ENCODE measurements at regions not wholly inside any gene's neighbourhood (a gene's known extent, or its start where the extent isn't known, plus 50 kb on each side); places are given as distances from the start of the nearest gene placed in this dataset. TPM values are rescaled to one million over a fixed set of nuclear protein-coding genes. Genes with fewer than 3 reads are reported as not detected.

GRCh38 chr6:19761121-19761520, 76.0 kb upstream of the ID4 start:
- TF ChIP-seq CTCF (IDR thresholded peaks at IDR 0.05) = no peak
- H3K4me3 ChIP-seq = no peak overlapping the region
- no peaks in the 10 kb centered on the region for H3K36me3 ChIP-seq
- no peak overlapping the region for H3K9ac ChIP-seq (ENCODE audit: low read depth in 2 of 2, low read length in 2 of 2)
- H3K27me3 ChIP-seq = no peaks in the 10 kb centered on the region
- no peak overlapping the region for H3K27ac ChIP-seq
- no peak for DNase-seq
- H3K4me1 ChIP-seq = no peaks in the 10 kb centered on the region
- H3K9me3 ChIP-seq = no peaks in the 10 kb centered on the region
- intact Hi-C loops (cut with DNase I) = no loop called here

- Histone ChIP-seq H3K4me3 (no peak overlapping the region), H3K27ac (no peak overlapping the region), H3K4me1 (no peaks in the 10 kb centered on the region), H3K9ac (ENCODE audit: low read depth in 2 of 2, low read length in 2 of 2) (no peak overlapping the region), H3K27me3 (no peaks in the 10 kb centered on the region), H3K36me3 (no peaks in the 10 kb centered on the region), H3K9me3 (no peaks in the 10 kb centered on the region)
- intact Hi-C loops (cut with DNase I) = no loop called here
- no peak for DNase-seq
- no peak for TF ChIP-seq CTCF (IDR thresholded peaks at IDR 0.05)
Measured at GRCh38 chr6:19771753-19772336, 65.3 kb upstream of the ID4 start.

DNA sequence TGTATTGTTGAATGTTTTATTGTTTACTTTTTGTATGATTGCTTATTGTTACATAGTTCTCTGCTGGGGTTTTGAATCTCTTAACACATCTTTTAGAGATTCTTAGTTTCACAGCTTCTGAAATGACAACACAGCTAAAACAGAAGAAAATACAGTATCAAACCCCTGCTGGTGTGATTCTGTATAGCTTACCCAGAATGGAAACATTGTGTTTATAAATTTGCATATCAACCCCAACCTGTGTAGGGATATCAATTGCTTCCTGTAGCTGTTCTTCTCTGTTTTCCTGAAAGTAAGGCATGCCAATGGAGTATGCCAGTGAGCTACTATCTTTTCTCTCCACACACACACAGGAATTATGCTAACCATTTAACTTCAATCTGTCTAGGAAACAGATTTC, 64.3 kb upstream of the ID4 start:
- H3K27me3 ChIP-seq = no peaks in the 10 kb centered on the region
- H3K9me3 ChIP-seq = no peaks in the 10 kb centered on the region
- H3K4me1 ChIP-seq = no peaks in the 10 kb centered on the region
- no peaks in the 10 kb centered on the region for H3K36me3 ChIP-seq
- intact Hi-C loops (cut with DNase I) = no loop called here
- no peak overlapping the region for H3K9ac ChIP-seq (ENCODE audit: low read depth in 2 of 2, low read length in 2 of 2)
- no peak overlapping the region for H3K27ac ChIP-seq
- DNase-seq = no peak
- no peak overlapping the region for H3K4me3 ChIP-seq
- no peak for TF ChIP-seq CTCF (IDR thresholded peaks at IDR 0.05)

DNA sequence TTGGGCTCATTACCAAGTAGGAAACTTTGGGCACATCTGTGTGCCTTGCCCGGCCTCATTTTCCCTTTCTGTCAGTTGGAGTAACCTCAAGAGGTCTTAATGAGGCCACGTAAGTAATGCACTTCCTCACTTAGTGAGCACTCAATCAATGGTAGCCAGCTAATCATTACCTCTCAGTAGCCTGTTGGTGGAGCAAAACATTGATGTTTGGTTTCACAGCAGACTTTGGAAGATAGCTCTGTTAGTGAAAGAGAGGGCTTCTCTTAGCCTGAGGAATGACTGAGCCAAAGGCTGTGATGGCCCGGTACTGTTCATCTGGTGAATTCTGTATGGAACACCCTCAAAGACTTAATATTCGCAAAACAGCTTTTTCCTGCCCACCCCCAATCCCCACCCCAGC, 55.9 kb upstream of the ID4 start:
- no peak overlapping the region for H3K27ac ChIP-seq
- no peaks in the 10 kb centered on the region for H3K36me3 ChIP-seq
- no peaks in the 10 kb centered on the region for H3K4me1 ChIP-seq
- H3K27me3 ChIP-seq = no peaks in the 10 kb centered on the region
- no peak for DNase-seq
- H3K9ac ChIP-seq (ENCODE audit: low read depth in 2 of 2, low read length in 2 of 2) = no peak overlapping the region
- no peak for TF ChIP-seq CTCF (IDR thresholded peaks at IDR 0.05)
- H3K4me3 ChIP-seq = no peak overlapping the region
- H3K9me3 ChIP-seq = no peaks in the 10 kb centered on the region
- intact Hi-C loops (cut with DNase I) = no loop called here

DNA sequence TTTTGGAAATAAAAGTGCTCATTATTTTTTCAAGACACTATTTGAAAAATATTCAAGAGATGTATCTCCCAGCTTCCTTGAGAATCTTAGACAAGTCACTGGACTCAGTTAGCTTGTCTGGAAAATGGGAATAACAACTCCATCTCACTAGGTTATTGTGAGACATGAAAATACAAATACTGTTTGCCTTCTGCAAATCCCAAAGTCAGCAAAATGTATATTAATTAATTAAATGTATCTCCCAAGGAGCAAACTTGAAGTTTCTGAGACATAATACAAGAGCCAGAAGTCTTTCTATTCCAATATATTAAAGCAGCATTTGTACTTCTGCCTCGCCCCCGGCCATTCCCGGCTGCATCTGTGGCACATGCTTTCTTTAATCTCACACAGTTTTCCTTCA, 54.6 kb upstream of the ID4 start:
- Histone ChIP-seq H3K4me3 (no peak overlapping the region), H3K9me3 (no peaks in the 10 kb centered on the region), H3K27ac (no peak overlapping the region), H3K4me1 (no peaks in the 10 kb centered on the region), H3K36me3 (no peaks in the 10 kb centered on the region), H3K27me3 (no peaks in the 10 kb centered on the region), H3K9ac (ENCODE audit: low read depth in 2 of 2, low read length in 2 of 2) (no peak overlapping the region)
- TF ChIP-seq CTCF (IDR thresholded peaks at IDR 0.05) = no peak
- no peak for DNase-seq
- intact Hi-C loops (cut with DNase I) = no loop called here

Small RNA genes in the stretch of these regions (microRNA-seq; reads per million reads assigned to microRNA genes)
- not detected for gene MIR548A1
